ENCODE measurements at regions not wholly inside any gene's neighbourhood (a gene's known extent, or its start where the extent isn't known, plus 50 kb on each side); places are given as distances from the start of the nearest gene placed in this dataset.

- no peak overlapping the region for H3K4me3 ChIP-seq
- 89% methylated on average over 2 of the region's 2 CpGs for WGBS (ENCODE audit: low lambda C conversion rate, missing lambda C conversion rate)
- H3K79me2 ChIP-seq, result no peaks in the 10 kb centered on the region
- H4K20me1 ChIP-seq (ENCODE audit: insufficient read depth, poor library complexity, severe bottlenecking), result no peaks in the 10 kb centered on the region
- H3K27ac ChIP-seq, result peak overlapping the region; percentile 37
- no peaks in the 10 kb centered on the region for H3K9me2 ChIP-seq (replicated peaks; ENCODE audit: insufficient read depth)
- no peak overlapping the region for H3K4me2 ChIP-seq
- no peaks in the 10 kb centered on the region for H3K27me3 ChIP-seq
- H2AFZ ChIP-seq, result no peak overlapping the region
- H3K9me3 ChIP-seq (ENCODE audit: low read depth), result no peaks in the 10 kb centered on the region
- H3K4me1 ChIP-seq (ENCODE audit: insufficient read depth), result no peaks in the 10 kb centered on the region
- no peak for TF ChIP-seq EZH2phosphoT487 (IDR thresholded peaks at IDR 0.05; ENCODE audit: low read depth, severe bottlenecking, unreplicated experiment)
- TF ChIP-seq CTCF (IDR thresholded peaks at IDR 0.05; ENCODE audit: poor library complexity), result no peak
- TF ChIP-seq EZH2 (IDR thresholded peaks at IDR 0.05; ENCODE audit: borderline replicate concordance), result no peak
- no peaks in the 10 kb centered on the region for H3K36me3 ChIP-seq (replicated peaks; ENCODE audit: insufficient read depth, low read depth)
- DNase-seq (ENCODE audit: low spot score), result no peak
Observed at GRCh38 chr2:67462738-67463496, 65.8 kb downstream of the ETAA1 start.

GRCh38 chr2:67463810-67464209 lies 66.7 kb downstream of the ETAA1 start:
- Histone ChIP-seq H3K9me2 (replicated peaks; ENCODE audit: insufficient read depth) (no peaks in the 10 kb centered on the region), H3K27ac (peak overlapping the region; percentile 37), H3K79me2 (no peaks in the 10 kb centered on the region), H3K4me3 (no peak overlapping the region), H2AFZ (no peak overlapping the region), H3K27me3 (no peaks in the 10 kb centered on the region), H4K20me1 (ENCODE audit: insufficient read depth, poor library complexity, severe bottlenecking) (no peaks in the 10 kb centered on the region), H3K9me3 (ENCODE audit: low read depth) (no peaks in the 10 kb centered on the region), H3K4me2 (no peak overlapping the region), H3K36me3 (replicated peaks; ENCODE audit: insufficient read depth, low read depth) (no peaks in the 10 kb centered on the region), H3K4me1 (ENCODE audit: insufficient read depth) (no peaks in the 10 kb centered on the region)
- 66% methylated on average over 5 of the region's 5 CpGs for WGBS (ENCODE audit: low lambda C conversion rate, missing lambda C conversion rate)
- DNase-seq (ENCODE audit: low spot score), result peak; percentile 19
- TF ChIP-seq EZH2phosphoT487 (IDR thresholded peaks at IDR 0.05; ENCODE audit: low read depth, severe bottlenecking, unreplicated experiment) (no peak), CTCF (IDR thresholded peaks at IDR 0.05; ENCODE audit: poor library complexity) (no peak), EZH2 (IDR thresholded peaks at IDR 0.05; ENCODE audit: borderline replicate concordance) (no peak)

GRCh38 chr2:67465623-67466022 lies 68.5 kb downstream of the ETAA1 start:
- Histone ChIP-seq H3K4me3 (no peak overlapping the region), H3K9me2 (replicated peaks; ENCODE audit: insufficient read depth) (no peaks in the 10 kb centered on the region), H3K36me3 (replicated peaks; ENCODE audit: insufficient read depth, low read depth) (no peaks in the 10 kb centered on the region), H3K4me2 (no peak overlapping the region), H3K79me2 (no peaks in the 10 kb centered on the region), H3K9me3 (ENCODE audit: low read depth) (no peaks in the 10 kb centered on the region), H3K27me3 (no peaks in the 10 kb centered on the region), H3K27ac (no peak overlapping the region), H2AFZ (no peak overlapping the region), H3K4me1 (ENCODE audit: insufficient read depth) (no peaks in the 10 kb centered on the region), H4K20me1 (ENCODE audit: insufficient read depth, poor library complexity, severe bottlenecking) (no peaks in the 10 kb centered on the region)
- no peak for DNase-seq (ENCODE audit: low spot score)
- no peak for TF ChIP-seq EZH2 (IDR thresholded peaks at IDR 0.05; ENCODE audit: borderline replicate concordance)
- TF ChIP-seq CTCF (IDR thresholded peaks at IDR 0.05; ENCODE audit: poor library complexity), result no peak
- TF ChIP-seq EZH2phosphoT487 (IDR thresholded peaks at IDR 0.05; ENCODE audit: low read depth, severe bottlenecking, unreplicated experiment), result no peak

Measured in hepatocyte (in vitro differentiated cells).